HG03196 (cell line): ENCODE measurements at regions not wholly inside any gene's neighbourhood (a gene's known extent, or its start where the extent isn't known, plus 50 kb on each side); places are given as distances from the start of the nearest gene placed in this dataset.

ENCODE experiments used
- ATAC-seq: cut with Tn5 transposase; IDR thresholded peaks from one replicate; pipeline ENCODE4 v1.9.1; 2021; ENCODE audit not compliant: unreplicated experiment

- ATAC-seq: no peak
Observed at GRCh38 chr2:118254116-118254515, 165.8 kb downstream of the INSIG2 start.

GRCh38 chr2:118251427-118251826 lies 163.2 kb downstream of the INSIG2 start:
- ATAC-seq: no peak

GRCh38 chr2:118250463-118250862 lies 162.2 kb downstream of the INSIG2 start:
- no peak for ATAC-seq

DNA sequence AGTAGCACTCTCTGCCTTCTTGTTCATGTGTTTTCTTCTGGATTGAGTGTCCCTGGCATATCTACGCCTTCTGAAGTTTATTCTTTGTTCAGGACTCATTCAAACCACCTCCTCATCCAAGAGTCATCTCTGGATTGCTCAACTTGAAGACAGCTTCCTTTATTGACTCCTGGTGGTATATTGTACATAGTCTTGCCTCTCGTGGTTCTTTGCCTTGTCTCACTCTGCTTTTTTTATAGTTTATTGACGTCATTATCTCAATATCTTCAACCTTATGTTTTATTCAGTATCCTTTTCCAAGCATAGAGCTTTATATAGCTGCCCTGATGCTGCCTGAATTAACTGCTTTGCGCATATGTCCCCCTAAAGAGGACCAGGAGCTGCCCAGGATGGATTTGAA lies 161.7 kb downstream of the INSIG2 start:
- no peak for ATAC-seq

DNA sequence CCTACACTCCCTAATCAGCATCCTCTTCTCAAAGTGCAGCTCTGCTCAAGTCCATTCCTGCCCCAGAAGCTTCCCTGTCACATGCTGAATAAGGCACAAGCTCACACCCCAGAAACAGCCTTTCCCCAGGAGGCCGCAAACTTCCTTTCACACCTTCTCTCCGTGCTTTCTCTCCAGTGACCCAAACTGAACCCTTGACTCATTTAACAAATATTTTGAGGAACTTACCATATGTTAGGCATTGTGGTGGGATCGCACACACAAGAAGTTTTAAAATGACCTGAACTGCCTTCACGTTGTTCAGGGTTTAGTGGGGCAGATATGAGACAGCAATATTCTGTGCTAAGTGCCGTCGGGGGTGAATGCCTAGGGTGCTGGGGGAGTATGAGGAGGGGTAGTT lies 161.3 kb downstream of the INSIG2 start:
- peak; percentile 62 for ATAC-seq

DNA sequence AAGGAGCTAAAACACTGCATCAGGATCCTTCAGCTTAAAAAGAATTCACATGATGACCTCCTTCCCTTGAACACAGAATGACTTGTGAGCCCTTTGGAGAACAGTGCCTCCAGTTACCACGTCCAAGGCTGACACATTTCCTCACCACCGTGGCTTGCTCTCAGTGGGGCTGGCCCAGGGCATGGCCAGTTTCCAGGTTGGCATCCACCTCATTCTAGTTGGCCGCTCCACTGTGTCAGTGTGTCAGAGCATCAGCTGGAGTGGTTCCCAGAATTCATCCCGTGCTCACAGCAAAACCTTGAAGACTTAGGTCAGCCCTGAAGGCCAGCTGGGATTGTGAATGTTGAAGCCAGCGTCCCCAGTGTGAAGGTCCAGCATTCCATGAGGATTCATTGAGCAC lies 158.5 kb downstream of the INSIG2 start:
- no peak for ATAC-seq

DNA sequence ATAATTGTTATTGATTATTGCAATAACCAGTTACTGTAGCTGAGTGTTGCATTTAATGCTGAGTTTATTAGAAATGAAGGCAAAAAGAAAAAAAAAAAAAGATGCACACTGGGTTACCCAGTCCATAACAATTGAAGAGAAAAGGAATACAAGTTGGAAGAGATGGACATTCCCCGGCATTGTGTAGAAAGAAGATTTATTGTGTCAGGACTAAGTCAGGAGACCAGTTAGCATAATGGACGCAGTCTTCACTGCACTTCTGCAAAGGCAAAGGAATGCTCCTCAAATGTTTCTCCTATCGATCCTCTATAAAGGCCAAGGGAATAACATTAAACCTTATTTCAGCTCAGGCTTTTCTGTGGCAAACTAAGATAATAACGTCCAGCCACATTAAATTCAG lies 157.8 kb downstream of the INSIG2 start:
- no peak for ATAC-seq

DNA sequence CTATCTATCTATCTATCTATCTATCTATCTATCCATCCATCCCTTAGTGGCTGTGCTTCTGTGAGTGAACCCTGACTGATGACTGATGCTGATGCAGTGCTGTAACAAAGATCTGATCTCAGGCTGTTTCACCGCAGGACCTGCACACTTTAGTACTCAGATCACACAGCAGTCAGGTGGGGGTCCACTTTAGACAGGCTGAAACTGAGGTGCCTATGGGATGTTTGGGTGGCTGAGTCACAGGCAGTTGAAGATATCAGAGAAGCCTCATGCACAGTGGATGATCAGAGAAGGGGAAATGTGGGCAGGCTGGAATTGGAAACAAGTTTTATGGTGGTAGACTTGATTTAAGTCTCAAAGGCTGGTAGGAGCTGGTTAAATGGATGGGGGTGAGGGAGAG lies 156.4 kb downstream of the INSIG2 start:
- no peak for ATAC-seq

GRCh38 chr2:118243031-118243430 lies 154.8 kb downstream of the INSIG2 start:
- ATAC-seq: no peak

DNA sequence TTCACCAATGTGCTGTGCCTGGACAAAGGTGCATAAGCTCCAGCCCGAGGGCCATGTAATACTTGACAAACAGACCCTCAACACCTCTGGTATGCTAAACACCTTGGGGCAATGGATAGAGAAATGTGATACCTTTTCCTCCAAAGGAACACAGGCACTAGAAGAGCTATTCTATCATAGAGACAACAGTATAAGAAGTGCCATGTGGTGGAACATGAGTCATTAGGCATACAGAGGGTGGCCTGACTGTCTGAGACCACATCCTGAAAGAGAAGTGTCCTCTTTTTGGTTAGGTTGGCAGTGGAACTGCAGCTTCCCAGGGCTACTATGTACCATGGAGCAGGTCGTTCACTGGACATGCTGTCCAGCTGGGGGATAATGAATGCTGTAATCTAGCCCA lies 153.9 kb downstream of the INSIG2 start:
- ATAC-seq: peak; percentile 78

GRCh38 chr2:118241128-118241527 lies 152.9 kb downstream of the INSIG2 start:
- no peak for ATAC-seq

DNA sequence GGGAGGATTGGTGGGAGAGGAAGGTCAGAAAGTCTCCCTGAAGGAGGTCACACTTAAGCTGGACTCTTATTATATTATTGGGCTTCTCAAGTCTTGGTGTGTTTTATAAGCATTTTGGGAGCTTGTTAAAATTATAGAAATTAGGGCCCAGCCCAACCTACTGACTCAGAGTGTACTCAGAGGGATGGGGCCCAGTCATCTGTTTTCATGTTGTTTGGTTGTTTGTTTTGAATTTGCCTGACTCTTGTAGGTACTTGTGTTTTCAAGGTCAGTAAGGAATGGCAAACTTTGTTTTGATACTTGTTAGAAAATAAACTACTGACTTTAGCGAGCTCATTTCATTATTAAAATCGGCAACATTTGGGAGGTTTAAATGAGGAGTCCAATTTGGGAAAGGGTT lies 152.0 kb downstream of the INSIG2 start:
- no peak for ATAC-seq

GRCh38 chr2:118239284-118239683 lies 151.0 kb downstream of the INSIG2 start:
- ATAC-seq: no peak

- no peak for ATAC-seq
Observed at GRCh38 chr2:118237451-118237850, 149.2 kb downstream of the INSIG2 start.

DNA sequence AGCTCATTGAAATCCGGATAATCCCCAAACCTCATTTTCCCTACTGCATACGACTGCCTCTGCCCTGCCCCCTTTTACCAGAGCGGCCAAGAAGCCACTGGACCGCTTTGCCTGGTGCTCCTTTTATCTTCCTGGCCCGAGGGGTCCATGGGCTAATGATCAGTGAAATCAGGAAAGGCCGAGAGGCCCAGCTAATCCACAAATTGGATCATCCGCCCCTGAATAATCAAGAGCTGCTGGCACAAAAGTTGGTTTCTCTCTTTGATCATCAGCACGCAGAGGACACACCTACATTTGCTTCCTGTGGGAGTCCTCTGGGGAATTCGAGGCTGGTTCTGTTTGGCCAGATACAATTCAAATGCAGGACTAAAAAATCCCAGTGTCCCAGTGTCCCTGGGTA lies 144.5 kb downstream of the INSIG2 start:
- ATAC-seq: no peak

GRCh38 chr2:118232391-118232790 lies 144.1 kb downstream of the INSIG2 start:
- no peak for ATAC-seq

DNA sequence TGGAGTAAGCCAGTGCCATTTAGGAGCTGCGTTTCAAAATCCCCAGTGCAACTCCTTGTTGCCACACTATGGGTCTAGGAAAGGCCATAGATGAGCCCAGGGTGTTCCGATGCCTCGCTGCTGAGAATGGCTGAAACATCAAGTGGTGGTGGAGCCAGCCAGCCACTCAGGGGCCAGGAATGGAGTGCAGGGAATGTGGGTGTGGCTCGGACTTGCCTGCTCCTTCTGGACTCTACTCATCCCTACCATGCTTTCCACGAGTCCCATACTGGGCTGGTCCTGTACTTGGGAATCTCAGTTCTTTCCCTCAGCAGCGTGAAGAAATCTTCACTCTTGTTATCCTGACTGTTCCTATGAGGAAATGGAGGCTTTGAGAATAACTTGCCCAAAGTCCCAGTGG lies 143.5 kb downstream of the INSIG2 start:
- no peak for ATAC-seq

DNA sequence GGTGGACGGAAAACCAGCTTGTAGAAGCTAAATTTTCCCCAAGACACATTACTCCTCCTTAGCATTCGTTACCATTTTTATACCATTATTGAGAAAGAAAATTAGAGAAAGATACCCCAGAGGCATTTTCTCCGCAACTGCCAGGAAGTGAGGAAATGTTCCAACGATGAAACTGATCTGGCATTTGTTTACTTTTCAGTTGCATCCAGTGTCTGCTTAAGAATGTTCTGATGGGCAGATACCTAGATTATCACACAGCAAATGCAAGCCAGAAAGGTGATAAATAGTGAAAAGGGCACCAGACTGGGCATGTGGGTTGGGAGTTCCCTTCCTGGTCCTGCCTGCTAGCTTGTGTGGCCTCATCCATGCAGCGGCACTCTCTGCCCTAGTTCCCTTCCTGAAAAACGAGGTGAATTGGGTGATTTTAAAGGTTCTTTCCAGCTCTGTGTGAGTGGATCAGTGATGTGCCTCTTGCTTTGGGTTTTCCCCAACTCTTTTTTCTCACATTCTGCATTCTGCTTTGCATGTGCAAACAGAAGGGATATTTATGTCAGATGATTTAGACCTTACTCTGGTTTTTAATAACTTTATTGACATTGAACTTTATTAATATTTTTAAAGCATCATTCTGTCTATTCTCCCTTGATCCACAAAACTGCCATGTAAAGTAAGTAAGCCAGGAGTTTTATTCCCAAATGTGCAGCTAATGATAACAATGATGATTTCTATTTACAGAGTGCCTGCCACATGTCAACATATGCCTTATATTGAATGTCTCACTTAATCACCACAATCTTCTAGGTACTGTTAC lies 139.6 kb downstream of the INSIG2 start:
- no peak for ATAC-seq

- ATAC-seq: no peak
Observed at GRCh38 chr2:118225666-118226065, 137.4 kb downstream of the INSIG2 start.

GRCh38 chr2:118224895-118225311 lies 136.6 kb downstream of the INSIG2 start:
- no peak for ATAC-seq

- peak; percentile 49 for ATAC-seq
Observed at GRCh38 chr2:118223992-118224894, 136.0 kb downstream of the INSIG2 start.

- no peak for ATAC-seq
Observed at GRCh38 chr2:118223511-118223991, 135.3 kb downstream of the INSIG2 start.
